HG02798 (cell line): ENCODE measurements at regions not wholly inside any gene's neighbourhood (a gene's known extent, or its start where the extent isn't known, plus 50 kb on each side); places are given as distances from the start of the nearest gene placed in this dataset.

Source experiments
- ATAC-seq: cut with Tn5 transposase; IDR thresholded peaks from one replicate; pipeline ENCODE4 v1.9.1; 2021; ENCODE audit warnings: mild to moderate bottlenecking; ENCODE audit not compliant: unreplicated experiment, poor library complexity

GRCh38 chr2:56508662-56509061 is 324.9 kb downstream of the CCDC85A start:
- no peak for ATAC-seq

- ATAC-seq: no peak
Measured at GRCh38 chr2:56510610-56511009, 326.8 kb downstream of the CCDC85A start.

- no peak for ATAC-seq
Measured at GRCh38 chr2:56515399-56515798, 331.6 kb downstream of the CCDC85A start.

GRCh38 chr2:56519806-56520205 is 336.0 kb downstream of the CCDC85A start:
- no peak for ATAC-seq

- ATAC-seq: no peak
Measured at GRCh38 chr2:56522605-56523089, 338.9 kb downstream of the CCDC85A start.

- ATAC-seq: no peak
Measured at GRCh38 chr2:56523816-56524215, 340.0 kb downstream of the CCDC85A start.

GRCh38 chr2:56531668-56532420 is 348.1 kb downstream of the CCDC85A start:
- no peak for ATAC-seq

GRCh38 chr2:56534321-56534720 is 350.5 kb downstream of the CCDC85A start:
- no peak for ATAC-seq

GRCh38 chr2:56537756-56538155 is 354.0 kb downstream of the CCDC85A start:
- ATAC-seq: no peak

- ATAC-seq: no peak
Measured at GRCh38 chr2:56539618-56540017, 355.8 kb downstream of the CCDC85A start.

GRCh38 chr2:56540467-56540866 is 356.7 kb downstream of the CCDC85A start:
- no peak for ATAC-seq

GRCh38 chr2:56540916-56541315 is 357.1 kb downstream of the CCDC85A start:
- ATAC-seq: no peak

- ATAC-seq: no peak
Measured at GRCh38 chr2:56542213-56542612, 358.4 kb downstream of the CCDC85A start.

GRCh38 chr2:56565143-56565542 is 381.4 kb downstream of the CCDC85A start:
- ATAC-seq: no peak

GRCh38 chr2:56571074-56571473 is 387.3 kb downstream of the CCDC85A start:
- no peak for ATAC-seq

- ATAC-seq: no peak
Measured at GRCh38 chr2:56576001-56576400, 392.2 kb downstream of the CCDC85A start.

GRCh38 chr2:56580242-56580641 is 396.5 kb downstream of the CCDC85A start:
- no peak for ATAC-seq

GRCh38 chr2:56582570-56582969 is 398.8 kb downstream of the CCDC85A start:
- ATAC-seq: no peak

- ATAC-seq: no peak
Measured at GRCh38 chr2:56583796-56584315, 400.1 kb downstream of the CCDC85A start.

- no peak for ATAC-seq
Measured at GRCh38 chr2:56587456-56587855, 403.7 kb downstream of the CCDC85A start.

GRCh38 chr2:56589194-56589593 is 405.4 kb downstream of the CCDC85A start:
- no peak for ATAC-seq

GRCh38 chr2:56589835-56590234 is 406.0 kb downstream of the CCDC85A start:
- no peak for ATAC-seq
